GM12878 (cell line): ENCODE measurements at regions not wholly inside any gene's neighbourhood (a gene's known extent, or its start where the extent isn't known, plus 50 kb on each side); places are given as distances from the start of the nearest gene placed in this dataset.
A peak's percentile ranks its signal among the peaks of the same experiment; 100 is the strongest.

Experiments
- ATAC-seq: fragments of 200-7000 bp; cut with Tn5 transposase; 3 replicates; pipeline ENCODE4 v1.9.1; 2020; ENCODE audit warnings: mild to moderate bottlenecking, moderate library complexity
- BruUV-seq: library from RNA; stranded (reverse); fragments of 400-500 nt; replicated peaks from 2 replicates; lab custom pipeline; 2021; lab: Mats Ljungman, UMichigan
- CTCF ChIA-PET: fragments of 300-600 bp; sonication (Branson Sonifier 250); formaldehyde crosslinking; extraction: SDS; loops from one replicate; lab custom pipeline; 2021; ENCODE audit warnings: inconsistent platforms; lab: Yijun Ruan, JAX
- POLR2A ChIA-PET: fragments of 350-600 bp; formaldehyde crosslinking; extraction: SDS; loops from one replicate; lab custom pipeline; 2021; ENCODE audit warnings: inconsistent platforms; lab: Charles Lee
- RAD21 ChIA-PET: fragments of 300-600 bp; sonication (Branson Sonifier 250); formaldehyde crosslinking; loops from one replicate; lab custom pipeline; 2023; ENCODE audit warnings: antibody characterized with exemption; ENCODE audit not compliant: unreplicated experiment; lab: Charles Lee
- SMC1A ChIA-PET: fragments of 300-600 bp; sonication (Branson Sonifier 250); formaldehyde crosslinking; loops from one replicate; lab custom pipeline; 2023; ENCODE audit not compliant: unreplicated experiment, uncharacterized antibody; lab: Charles Lee
- DNase-seq: peaks from one replicate; pipeline ENCODE4 v3.0.0-alpha.2; 2011; ENCODE audit warnings: low read depth, low spot score
- FAIRE-seq: peaks from 3 replicates; lab custom pipeline; 2011; peaks lifted over from hg19 to GRCh38; lab: Jason Lieb, UNC
- H2AFZ ChIP-seq: 2 replicates; pipeline ENCODE4 v1.6.0; 2011; ENCODE audit warnings: low read depth, low read length, control low read depth; ENCODE audit not compliant: control insufficient read depth
- H3K27ac ChIP-seq: 2 replicates; pipeline ENCODE4 v1.5.1; 2011; ENCODE audit warnings: control low read depth; ENCODE audit not compliant: control insufficient read depth, insufficient read depth
- H3K27me3 ChIP-seq, 2 experiments: replicated peaks in 1 of 2; 2 replicates each; pipeline versions ENCODE4 v1.6.0 to v1.6.1; 2011; ENCODE audit warnings: low read length in 1 of 2; ENCODE audit not compliant: control insufficient read depth in 2 of 2, insufficient read depth in 2 of 2
- H3K36me3 ChIP-seq, 2 experiments: 2 replicates each; pipeline ENCODE4 v1.5.1; 2011; ENCODE audit warnings: low read length in 1 of 2; ENCODE audit not compliant: control insufficient read depth in 2 of 2, insufficient read depth in 2 of 2
- H3K4me1 ChIP-seq: 2 replicates; pipeline ENCODE4 v1.6.1; 2011; ENCODE audit warnings: mild to moderate bottlenecking, low read length, moderate library complexity, mixed read lengths; ENCODE audit not compliant: control insufficient read depth, insufficient read depth
- H3K4me2 ChIP-seq: 2 replicates; pipeline ENCODE4 v1.6.0; 2011; ENCODE audit warnings: control low read depth; ENCODE audit not compliant: control insufficient read depth, insufficient read depth
- H3K4me3 ChIP-seq: fragments of 200-600 bp; sonication (generic); 2 replicates; pipeline ENCODE4 v1.5.1; 2016
- H3K79me2 ChIP-seq: 2 replicates; pipeline ENCODE4 v1.6.0; 2011; ENCODE audit warnings: low read length; ENCODE audit not compliant: control insufficient read depth, insufficient read depth
- H3K9ac ChIP-seq: 2 replicates; pipeline ENCODE4 v1.8.0; 2011; ENCODE audit warnings: low read length, control low read depth, mixed read lengths; ENCODE audit not compliant: control insufficient read depth, insufficient read depth
- H3K9me3 ChIP-seq: replicated peaks from 3 replicates; pipeline ENCODE4 v1.5.1; 2011; ENCODE audit warnings: mild to moderate bottlenecking, low read length; ENCODE audit not compliant: control insufficient read depth, insufficient read depth
- H4K20me1 ChIP-seq: 2 replicates; pipeline ENCODE4 v1.6.0; 2011; ENCODE audit not compliant: control insufficient read depth, insufficient read depth
- ATF3 ChIP-seq: IDR thresholded peaks from 2 replicates; pipeline ENCODE4 v1.6.1; 2011; ENCODE audit warnings: low read depth, mild to moderate bottlenecking, low read length, moderate library complexity, borderline replicate concordance; ENCODE audit errors: extremely low read depth
- ATF7 ChIP-seq: fragments of 450-650 bp; IDR thresholded peaks from 2 replicates; pipeline ENCODE4 v1.6.1; 2016; ENCODE audit warnings: low read depth, mild to moderate bottlenecking
- BACH1 ChIP-seq: fragments of 450-650 bp; IDR thresholded peaks from 2 replicates; pipeline ENCODE4 v1.6.1; 2017; ENCODE audit warnings: mild to moderate bottlenecking, borderline replicate concordance
- EP300 ChIP-seq, 2 experiments: fragments of 150-350 bp in 1 of 2; IDR thresholded peaks; 2 replicates each; pipeline ENCODE4 v1.6.1; 2011 to 2012; ENCODE audit warnings: low read depth in 2 of 2, low read length in 2 of 2, borderline replicate concordance in 1 of 2, improper control_type of control experiment in 1 of 2, inconsistent platforms in 1 of 2; ENCODE audit not compliant: control insufficient read depth in 1 of 2
- FOXK2 ChIP-seq: fragments of 450-650 bp; IDR thresholded peaks from 2 replicates; pipeline ENCODE4 v1.6.1; 2017; ENCODE audit warnings: mild to moderate bottlenecking, moderate library complexity
- JUNB ChIP-seq: IDR thresholded peaks from 2 replicates; pipeline ENCODE4 v1.6.1; 2016; ENCODE audit warnings: antibody characterized with exemption, mild to moderate bottlenecking
- JUND ChIP-seq: IDR thresholded peaks from 2 replicates; pipeline ENCODE4 v1.6.1; 2012; ENCODE audit warnings: low read depth, mild to moderate bottlenecking, low read length, improper control_type of control experiment, moderate library complexity
- NBN ChIP-seq: fragments of 450-650 bp; IDR thresholded peaks from 2 replicates; pipeline ENCODE4 v1.6.1; 2016
- RB1 ChIP-seq: fragments of 450-650 bp; formaldehyde crosslinking; IDR thresholded peaks from 2 replicates; pipeline ENCODE4 v1.6.1; 2017; ENCODE audit warnings: mild to moderate bottlenecking, borderline replicate concordance
- RELA ChIP-seq: fragments of 450-650 bp; IDR thresholded peaks from 2 replicates; pipeline ENCODE4 v1.8.0; 2014; ENCODE audit warnings: borderline replicate concordance; ENCODE audit not compliant: partially characterized antibody
- RUNX3 ChIP-seq: IDR thresholded peaks from 2 replicates; pipeline ENCODE4 v1.6.1; 2012; ENCODE audit warnings: low read length, inconsistent platforms
- SMAD5 ChIP-seq: IDR thresholded peaks from 2 replicates; pipeline ENCODE4 v1.6.1; 2016; ENCODE audit warnings: antibody characterized with exemption, low read depth
- ZBED1 ChIP-seq: IDR thresholded peaks from 2 replicates; pipeline ENCODE4 v1.6.1; 2016; ENCODE audit warnings: borderline replicate concordance
- ZNF274 ChIP-seq: IDR thresholded peaks from one replicate; pipeline ENCODE4 v1.8.0; 2011; ENCODE audit not compliant: insufficient read length, insufficient read depth
- WGBS: methylation state at CpG from one replicate; pipeline ENCODE4 v1.1.6; 2016; ENCODE audit warnings: low lambda C conversion rate; ENCODE audit not compliant: insufficient replicate concordance, insufficient coverage; ENCODE audit errors: missing lambda C conversion rate; 5-methylcytosine and 5-hydroxymethylcytosine counted together
- in situ Hi-C: fragments of 300-500 bp; cut with MboI; formaldehyde crosslinking; loops from 9 replicates; pipeline ENCODE4 v1.14.3; 2018; ENCODE audit warnings: mixed read lengths
- intact Hi-C: fragments of 100-400 bp; cut with micrococcal nuclease; formaldehyde crosslinking; loops from one replicate; pipeline ENCODE4 v1.14.2; 2022; ENCODE audit not compliant: unreplicated experiment

GRCh38 chr17:36721560-36722120 is 120.3 kb downstream of the MRM1 start:
- CTCF ChIA-PET = no interaction called here
- H2AFZ ChIP-seq = peak overlapping the region; percentile 94
- POLR2A ChIA-PET = no interaction called here
- DNase-seq (no peak), ATAC-seq (peak; percentile 53), FAIRE-seq (no peak)
- H3K27ac ChIP-seq = no peak overlapping the region
- H3K4me3 ChIP-seq = peak overlapping the region; percentile 65
- H3K9me3 ChIP-seq = no peaks in the 10 kb centered on the region; the same call in 2 of the 3 replicates
- H3K79me2 ChIP-seq = no peaks in the 10 kb centered on the region
- intact Hi-C loops = no loop called here
- in situ Hi-C loops = no loop called here
- no peaks in the 10 kb centered on the region for H3K36me3 ChIP-seq
- H3K9ac ChIP-seq = peak overlapping the region; percentile 57; the same call in 1 of the 2 replicates
- H4K20me1 ChIP-seq = no peaks in the 10 kb centered on the region
- SMC1A ChIA-PET = no interaction called here
- 12% methylated on average over 8 of the region's 8 CpGs for WGBS
- peaks cover 14% of the 10 kb centered on the region for H3K4me1 ChIP-seq
- RAD21 ChIA-PET = interaction anchor here (0.6 kb wide), 1 partner anchor 94 kb away, joined by 3 read pairs; no protein-coding TSS in a partner anchor
- TF ChIP-seq ZBED1 (no peak), RUNX3 (peak; percentile 12; the same call in 1 of the 2 replicates), JUNB (peak; percentile 32; the same call in 1 of the 2 replicates)
- TF ChIP-seq, all 136 proteins: peak for 2
- BruUV-seq = no TSS peak
- Histone ChIP-seq H3K27me3 (no peaks in the 10 kb centered on the region; a peak in 3 of 4 replicates), H3K4me2 (peak overlapping the region; percentile 98)

GRCh38 chr17:36722121-36722902 is 120.9 kb downstream of the MRM1 start:
- H4K20me1 ChIP-seq = no peaks in the 10 kb centered on the region
- intact Hi-C loops (no loop called here), in situ Hi-C loops (no loop called here)
- H3K36me3 ChIP-seq = no peaks in the 10 kb centered on the region
- H3K27me3 ChIP-seq = peaks cover 0 to 3% of the 10 kb centered on the region in 2 experiments
- DNase-seq = no peak
- ATAC-seq = peak; percentile 97
- ChIA-PET RAD21 (interaction anchor here (1.4 kb wide), 1 partner anchor 93 kb away, joined by 3 read pairs; no protein-coding TSS in a partner anchor), POLR2A (no interaction called here), SMC1A (interaction anchor here (0.5 to 1.1 kb wide), 2 partner anchors 121 to 222 kb away, joined by 3 read pairs; partner anchors contain the start of gene MRM1), CTCF (interaction anchor here (0.8 to 1.1 kb wide), 2 partner anchors 15 to 17 kb away, joined by 3 to 4 read pairs; no protein-coding TSS in a partner anchor)
- 3% methylated on average over 29 of the region's 49 CpGs for WGBS
- peak overlapping the region; percentile 98 for H3K4me2 ChIP-seq
- H3K27ac ChIP-seq = no peak overlapping the region
- no peaks in the 10 kb centered on the region for H3K79me2 ChIP-seq
- no TSS peak for BruUV-seq
- peak overlapping the region; percentile 65 for H3K4me3 ChIP-seq
- FAIRE-seq = no peak
- H2AFZ ChIP-seq = peak overlapping the region; percentile 94
- peak overlapping the region; percentile 62; the same call in 1 of the 2 replicates for H3K9ac ChIP-seq
- no peaks in the 10 kb centered on the region; the same call in 2 of the 3 replicates for H3K9me3 ChIP-seq
- peaks cover 14% of the 10 kb centered on the region for H3K4me1 ChIP-seq
- no peak for TF ChIP-seq EP300 (IDR thresholded peaks at IDR 0.05; ENCODE audit: borderline replicate concordance in 1 of 2, control insufficient read depth in 1 of 2, low read depth in 2 of 2, low read length in 2 of 2)
- TF ChIP-seq RB1 = no peak
- no peak for TF ChIP-seq RELA
- TF ChIP-seq ZBED1 = no peak
- no peak for TF ChIP-seq JUND
- no peak for TF ChIP-seq BACH1
- TF ChIP-seq ATF7 = no peak
- no peak for TF ChIP-seq FOXK2
- TF ChIP-seq ZNF274 = no peak
- no peak for TF ChIP-seq NBN
- no peak for TF ChIP-seq SMAD5
- no peak for TF ChIP-seq ATF3
